ENCODE measurements at regions not wholly inside any gene's neighbourhood (a gene's known extent, or its start where the extent isn't known, plus 50 kb on each side); places are given as distances from the start of the nearest gene placed in this dataset.

DNA sequence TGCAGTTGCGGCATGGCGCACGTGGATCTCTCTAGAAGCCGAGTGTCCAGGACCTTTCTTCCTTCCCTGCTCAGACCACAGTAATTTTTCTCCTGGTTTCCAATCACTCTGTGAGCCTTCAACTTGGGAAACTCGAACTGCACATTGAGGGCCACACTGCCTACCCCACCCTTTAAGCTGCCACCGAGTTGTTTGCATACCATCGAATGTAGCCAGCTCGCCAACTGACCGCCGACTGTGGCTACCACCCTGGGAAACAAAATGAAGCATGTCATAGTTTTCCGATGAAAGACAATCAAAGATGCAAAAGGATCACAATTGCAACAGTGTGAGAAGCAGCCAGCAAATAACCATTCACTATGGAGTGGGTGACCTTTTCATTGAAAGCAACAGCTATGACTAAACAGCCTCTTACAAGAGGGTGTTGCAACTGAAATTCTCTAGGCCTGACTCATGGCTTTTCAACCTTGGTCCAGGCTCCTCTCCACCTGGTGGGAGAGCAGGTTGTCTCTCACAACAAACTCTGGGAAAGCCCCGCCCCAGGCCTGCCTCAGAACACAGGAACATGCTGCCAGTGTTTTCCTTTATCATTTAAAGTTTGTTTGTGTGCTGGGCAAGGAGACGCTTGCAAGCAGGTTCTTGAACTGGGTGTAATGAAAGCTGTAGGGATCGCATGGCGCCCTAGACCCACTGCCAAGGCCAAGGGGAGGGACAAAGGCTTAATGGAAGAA lies 141.7 kb upstream of the SERP2 start (continued):
- TF ChIP-seq MAX (IDR thresholded peaks at IDR 0.05) (peak; percentile 25; the same call in 1 of the 2 replicates), CEBPB (IDR thresholded peaks at IDR 0.05; ENCODE audit: low read depth, low read length) (peak; percentile 91), CHD1 (IDR thresholded peaks at IDR 0.05; ENCODE audit: low read depth, low read length) (no peak), ASH2L (IDR thresholded peaks at IDR 0.05; ENCODE audit: low read length) (no peak), TCF12 (IDR thresholded peaks at IDR 0.05; ENCODE audit: low read depth, low read length) (no peak), PHF8 (conservative IDR thresholded peaks at IDR 0.05; ENCODE audit: low read depth, low read length) (no peak), CTBP2 (IDR thresholded peaks at IDR 0.05; ENCODE audit: borderline replicate concordance, insufficient read depth, insufficient read length, low read length) (no peak), CBX5 (IDR thresholded peaks at IDR 0.05; ENCODE audit: low read depth, low read length) (no peak), BRCA1 (IDR thresholded peaks at IDR 0.05; ENCODE audit: low read depth, low read length) (no peak), GTF2F1 (IDR thresholded peaks at IDR 0.05; ENCODE audit: borderline replicate concordance, low read depth, low read length) (no peak), MAFK (IDR thresholded peaks at IDR 0.05; ENCODE audit: low read depth, low read length) (0 out of 2 replicates have a peak, but pooled peaks have one; percentile 13), EGR1 (IDR thresholded peaks at IDR 0.05; ENCODE audit: borderline replicate concordance, low read depth, low read length) (no peak), YY1 (IDR thresholded peaks at IDR 0.05; ENCODE audit: low read depth, low read length) (no peak), POLR2A (IDR thresholded peaks at IDR 0.05; ENCODE audit: control extremely low read depth in 1 of 2, low read depth in 2 of 2, low read length in 2 of 2) (no peak; a peak in 1 of 3 replicates), SIRT6 (IDR thresholded peaks at IDR 0.05; ENCODE audit: low read length) (no peak), HDAC6 (IDR thresholded peaks at IDR 0.05; ENCODE audit: low read depth, low read length) (no peak), JUN (IDR thresholded peaks at IDR 0.05; ENCODE audit: low read depth, low read length) (peak; percentile 82), RXRA (IDR thresholded peaks at IDR 0.05; ENCODE audit: insufficient read depth, low read depth, low read length) (no peak), SIN3A (conservative IDR thresholded peaks at IDR 0.05 in 1 of 2, IDR thresholded peaks at IDR 0.05 in 1 of 2; ENCODE audit: low read depth in 1 of 2, low read length in 2 of 2) (no peak)
- TF ChIP-seq, protein P1, sequence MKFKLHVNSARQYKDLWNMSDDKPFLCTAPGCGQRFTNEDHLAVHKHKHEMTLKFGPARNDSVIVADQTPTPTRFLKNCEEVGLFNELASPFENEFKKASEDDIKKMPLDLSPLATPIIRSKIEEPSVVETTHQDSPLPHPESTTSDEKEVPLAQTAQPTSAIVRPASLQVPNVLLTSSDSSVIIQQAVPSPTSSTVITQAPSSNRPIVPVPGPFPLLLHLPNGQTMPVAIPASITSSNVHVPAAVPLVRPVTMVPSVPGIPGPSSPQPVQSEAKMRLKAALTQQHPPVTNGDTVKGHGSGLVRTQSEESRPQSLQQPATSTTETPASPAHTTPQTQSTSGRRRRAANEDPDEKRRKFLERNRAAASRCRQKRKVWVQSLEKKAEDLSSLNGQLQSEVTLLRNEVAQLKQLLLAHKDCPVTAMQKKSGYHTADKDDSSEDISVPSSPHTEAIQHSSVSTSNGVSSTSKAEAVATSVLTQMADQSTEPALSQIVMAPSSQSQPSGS (IDR thresholded peaks at IDR 0.05; ENCODE audit: low read length), result no peak
- TF ChIP-seq, protein P2, sequence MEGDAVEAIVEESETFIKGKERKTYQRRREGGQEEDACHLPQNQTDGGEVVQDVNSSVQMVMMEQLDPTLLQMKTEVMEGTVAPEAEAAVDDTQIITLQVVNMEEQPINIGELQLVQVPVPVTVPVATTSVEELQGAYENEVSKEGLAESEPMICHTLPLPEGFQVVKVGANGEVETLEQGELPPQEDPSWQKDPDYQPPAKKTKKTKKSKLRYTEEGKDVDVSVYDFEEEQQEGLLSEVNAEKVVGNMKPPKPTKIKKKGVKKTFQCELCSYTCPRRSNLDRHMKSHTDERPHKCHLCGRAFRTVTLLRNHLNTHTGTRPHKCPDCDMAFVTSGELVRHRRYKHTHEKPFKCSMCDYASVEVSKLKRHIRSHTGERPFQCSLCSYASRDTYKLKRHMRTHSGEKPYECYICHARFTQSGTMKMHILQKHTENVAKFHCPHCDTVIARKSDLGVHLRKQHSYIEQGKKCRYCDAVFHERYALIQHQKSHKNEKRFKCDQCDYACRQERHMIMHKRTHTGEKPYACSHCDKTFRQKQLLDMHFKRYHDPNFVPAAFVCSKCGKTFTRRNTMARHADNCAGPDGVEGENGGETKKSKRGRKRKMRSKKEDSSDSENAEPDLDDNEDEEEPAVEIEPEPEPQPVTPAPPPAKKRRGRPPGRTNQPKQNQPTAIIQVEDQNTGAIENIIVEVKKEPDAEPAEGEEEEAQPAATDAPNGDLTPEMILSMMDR (IDR thresholded peaks at IDR 0.05; ENCODE audit: control extremely low read depth in 1 of 3, insufficient read depth in 1 of 3, low read depth in 1 of 3, low read length in 3 of 3), result no peak
